ENCODE measurements at regions not wholly inside any gene's neighbourhood (a gene's known extent, or its start where the extent isn't known, plus 50 kb on each side); places are given as distances from the start of the nearest gene placed in this dataset.

GRCh38 chr12:19927661-19928060, 440.7 kb upstream of the PDE3A start:
- Histone ChIP-seq H3K27me3 (ENCODE audit: control insufficient read depth in 2 of 2, insufficient read depth in 2 of 2, low read length in 2 of 2) (no peaks in the 10 kb centered on the region), H3K4me1 (replicated peaks in 1 of 2; ENCODE audit: control insufficient read depth in 2 of 2, insufficient read depth in 2 of 2, low read length in 2 of 2) (no peaks in the 10 kb centered on the region), H3K9ac (ENCODE audit: insufficient read depth in 1 of 2, low read depth in 2 of 2, low read length in 2 of 2) (no peak overlapping the region), H3K9me1 (ENCODE audit: control insufficient read depth, insufficient read depth, low read length) (no peaks in the 10 kb centered on the region), H3K9me3 (replicated peaks; ENCODE audit: control insufficient read depth, insufficient read depth, low read depth, low read length) (no peaks in the 10 kb centered on the region), H3K27ac (ENCODE audit: extremely low read depth, low read depth, low read length) (no peak overlapping the region), H3K4me2 (ENCODE audit: insufficient read depth, low read length) (no peak overlapping the region), H3K79me2 (ENCODE audit: control insufficient read depth, insufficient read depth, low read length) (no peaks in the 10 kb centered on the region), H3K4me3 (no peak overlapping the region), H2AFZ (ENCODE audit: low read depth, low read length) (no peak overlapping the region), H3K36me3 (ENCODE audit: control insufficient read depth, insufficient read depth, low read length) (no peaks in the 10 kb centered on the region), H4K20me1 (replicated peaks; ENCODE audit: control insufficient read depth, insufficient read depth, low read length) (no peaks in the 10 kb centered on the region)
- no peak for TF ChIP-seq BRD9 (IDR thresholded peaks at IDR 0.05; ENCODE audit: low read depth, partially characterized antibody)
- no peak for TF ChIP-seq PHF21A (IDR thresholded peaks at IDR 0.05; ENCODE audit: borderline replicate concordance, low read depth)
- no peak for TF ChIP-seq ASH1L (IDR thresholded peaks at IDR 0.05; ENCODE audit: borderline replicate concordance, low read depth, partially characterized antibody)
- TF ChIP-seq ZNF444 (CRISPR knock-in tag; IDR thresholded peaks at IDR 0.05): no peak
- no peak for TF ChIP-seq PRPF4 (IDR thresholded peaks at IDR 0.05; ENCODE audit: insufficient read depth, low read depth, low read length, poor library complexity, severe bottlenecking)
- no peak for TF ChIP-seq NFRKB (IDR thresholded peaks at IDR 0.05; ENCODE audit: low read depth)
- no peak for TF ChIP-seq ZNF175 (CRISPR knock-in tag; IDR thresholded peaks at IDR 0.05; ENCODE audit: low read depth)
- TF ChIP-seq XRCC5 (IDR thresholded peaks at IDR 0.05; ENCODE audit: low read depth, low read length): no peak
- no peak for TF ChIP-seq ARID2 (IDR thresholded peaks at IDR 0.05)
- TF ChIP-seq CTCFL (IDR thresholded peaks at IDR 0.05; ENCODE audit: borderline replicate concordance, insufficient read depth, low read depth, low read length, poor library complexity, severe bottlenecking): no peak
- TF ChIP-seq, protein P1, sequence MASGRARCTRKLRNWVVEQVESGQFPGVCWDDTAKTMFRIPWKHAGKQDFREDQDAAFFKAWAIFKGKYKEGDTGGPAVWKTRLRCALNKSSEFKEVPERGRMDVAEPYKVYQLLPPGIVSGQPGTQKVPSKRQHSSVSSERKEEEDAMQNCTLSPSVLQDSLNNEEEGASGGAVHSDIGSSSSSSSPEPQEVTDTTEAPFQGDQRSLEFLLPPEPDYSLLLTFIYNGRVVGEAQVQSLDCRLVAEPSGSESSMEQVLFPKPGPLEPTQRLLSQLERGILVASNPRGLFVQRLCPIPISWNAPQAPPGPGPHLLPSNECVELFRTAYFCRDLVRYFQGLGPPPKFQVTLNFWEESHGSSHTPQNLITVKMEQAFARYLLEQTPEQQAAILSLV (tag; IDR thresholded peaks at IDR 0.05): no peak
- TF ChIP-seq ZSCAN29 (IDR thresholded peaks at IDR 0.05): no peak
- TF ChIP-seq RBM25 (IDR thresholded peaks at IDR 0.05; ENCODE audit: low read depth, low read length, severe bottlenecking): no peak
- no peak for TF ChIP-seq ZNF174 (CRISPR knock-in tag; IDR thresholded peaks at IDR 0.05)
- TF ChIP-seq LARP7 (IDR thresholded peaks at IDR 0.05): no peak
- no peak for TF ChIP-seq HDAC3 (IDR thresholded peaks at IDR 0.05; ENCODE audit: borderline replicate concordance, partially characterized antibody)
- CTCF ChIA-PET (ENCODE audit: low intra/inter-chr PET ratio): no interaction called here
- no TSS peak for BruUV-seq (replicated peaks)
- ATAC-seq (no peak), FAIRE-seq (no peak), DNase-seq (ENCODE audit: extremely low read depth in 1 of 4, low spot score in 3 of 4) (no peak)
- POLR2A ChIA-PET: no interaction called here
- intact Hi-C loops (cut with micrococcal nuclease): no loop called here
- in situ Hi-C loops (cut with MboI): no loop called here
- WGBS (ENCODE audit: insufficient coverage, low coverage, missing lambda C conversion rate): 7% methylated on average over 2 of the region's 2 CpGs

Data from K562 (cell line).